H1 (cell line): ENCODE measurements at regions not wholly inside any gene's neighbourhood (a gene's known extent, or its start where the extent isn't known, plus 50 kb on each side); places are given as distances from the start of the nearest gene placed in this dataset.

Experiments
- CTCF ChIA-PET: fragments of 300-600 bp; sonication (Branson Sonifier 250); formaldehyde crosslinking; loops from one replicate; lab custom pipeline; 2021; ENCODE audit not compliant: partially characterized antibody; lab: Charles Lee
- POLR2A ChIA-PET: fragments of 300-600 bp; sonication (Branson Sonifier 250); formaldehyde crosslinking; loops from one replicate; lab custom pipeline; 2021; ENCODE audit warnings: inconsistent platforms; ENCODE audit not compliant: partially characterized antibody; lab: Charles Lee
- DNase-seq, 2 experiments: peaks; one replicate each; pipeline versions ENCODE4 v3.0.0 to v3.0.0-alpha.2; 2010 to 2022; ENCODE audit warnings: low spot score in 2 of 2, low read depth in 1 of 2, mixed read lengths in 1 of 2
- FAIRE-seq: peaks from 2 replicates; lab custom pipeline; 2011; peaks lifted over from hg19 to GRCh38; lab: Jason Lieb, UNC
- H2AFZ ChIP-seq: 2 replicates; pipeline ENCODE4 v1.8.1; 2012; ENCODE audit warnings: low read length, inconsistent platforms
- H2AK5ac ChIP-seq: 2 replicates; pipeline ENCODE4 v1.6.1; 2013; ENCODE audit warnings: low read depth, low read length
- H2BK120ac ChIP-seq: replicated peaks from 2 replicates; pipeline ENCODE3; 2013; ENCODE audit warnings: low read depth, low read length, inconsistent platforms
- H2BK12ac ChIP-seq: 2 replicates; pipeline ENCODE4 v1.6.1; 2013; ENCODE audit warnings: low read depth, low read length
- H2BK15ac ChIP-seq: 2 replicates; pipeline ENCODE4 v1.6.1; 2013; ENCODE audit warnings: low read length
- H2BK20ac ChIP-seq: 2 replicates; pipeline ENCODE4 v1.6.1; 2013; ENCODE audit warnings: low read length
- H2BK5ac ChIP-seq: 2 replicates; pipeline ENCODE4 v1.6.1; 2013; ENCODE audit warnings: low read depth, low read length
- H3K14ac ChIP-seq: 2 replicates; pipeline ENCODE4 v1.6.1; 2013; ENCODE audit warnings: inconsistent platforms; ENCODE audit not compliant: insufficient read length
- H3K18ac ChIP-seq: 2 replicates; pipeline ENCODE4 v1.6.1; 2013; ENCODE audit warnings: low read length; ENCODE audit errors: extremely low read depth
- H3K23ac ChIP-seq: 2 replicates; pipeline ENCODE4 v1.6.1; 2013; ENCODE audit warnings: inconsistent platforms; ENCODE audit not compliant: insufficient read length
- H3K23me2 ChIP-seq: 2 replicates; pipeline ENCODE4 v1.6.1; 2013; ENCODE audit warnings: low read depth, low read length
- H3K27ac ChIP-seq: 2 replicates; pipeline ENCODE4 v1.6.1; 2011; ENCODE audit warnings: low read depth, low read length, inconsistent platforms
- H3K27me3 ChIP-seq, 4 experiments: replicated peaks in 1 of 4; 1 replicate in 1 of 4; 2 replicates in 3 of 4; pipeline versions ENCODE4 v1.6.1 to v1.8.1; 2011 to 2013; ENCODE audit warnings: low read length in 3 of 4, mild to moderate bottlenecking in 3 of 4, inconsistent platforms in 2 of 4, mixed read lengths in 2 of 4, moderate library complexity in 1 of 4; ENCODE audit not compliant: control insufficient read depth in 3 of 4, insufficient read depth in 3 of 4; ENCODE audit errors: extremely low read depth in 1 of 4
- H3K36me3 ChIP-seq, 4 experiments: 2 replicates each; pipeline versions ENCODE4 v1.6.1 to v1.8.1; 2011 to 2013; ENCODE audit warnings: mild to moderate bottlenecking in 4 of 4, low read length in 3 of 4, moderate library complexity in 2 of 4, control low read depth in 1 of 4, inconsistent platforms in 1 of 4; ENCODE audit not compliant: insufficient read depth in 4 of 4, control insufficient read depth in 2 of 4
- H3K4ac ChIP-seq: replicated peaks from 2 replicates; pipeline ENCODE3; 2013; ENCODE audit warnings: low read length, low read depth, mixed read lengths, inconsistent platforms; ENCODE audit not compliant: insufficient read length
- H3K4me1 ChIP-seq, 4 experiments: replicated peaks in 1 of 4; 1 replicate in 1 of 4; 2 replicates in 3 of 4; pipeline versions ENCODE4 v1.6.1 to v1.8.1; 2011 to 2013; ENCODE audit warnings: low read length in 3 of 4, inconsistent platforms in 2 of 4, mixed read lengths in 1 of 4; ENCODE audit not compliant: insufficient read depth in 4 of 4, control insufficient read depth in 3 of 4
- H3K4me2 ChIP-seq, 2 experiments: 2 replicates each; pipeline versions ENCODE4 v1.6.1 to v1.8.1; 2011 to 2013; ENCODE audit warnings: low read depth in 2 of 2, low read length in 2 of 2, control low read depth in 1 of 2, inconsistent platforms in 1 of 2, mild to moderate bottlenecking in 1 of 2; ENCODE audit not compliant: insufficient read depth in 1 of 2
- H3K4me3 ChIP-seq, 4 experiments: fragments of 200-600, 300-600 bp in 1 of 4; sonication (generic), shearing (Covaris generic), sonication (Bioruptor Twin) in 1 of 4; 2 replicates each; pipeline versions ENCODE4 v1.5.1 to v1.8.1; 2011 to 2016; ENCODE audit warnings: low read length in 4 of 4, low read depth in 3 of 4, control low read depth in 2 of 4, inconsistent platforms in 2 of 4, mild to moderate bottlenecking in 2 of 4, mixed read lengths in 1 of 4, moderate library complexity in 1 of 4; ENCODE audit not compliant: insufficient read depth in 2 of 4; ENCODE audit errors: extremely low read depth in 1 of 4
- H3K56ac ChIP-seq: replicated peaks from 2 replicates; pipeline ENCODE3; 2013; ENCODE audit warnings: low read depth, mild to moderate bottlenecking, mixed read lengths, low read length, inconsistent platforms; ENCODE audit not compliant: insufficient read length
- H3K79me1 ChIP-seq: 2 replicates; pipeline ENCODE4 v1.6.1; 2013; ENCODE audit warnings: low read depth, low read length, control low read depth
- H3K79me2 ChIP-seq, 2 experiments: 2 replicates each; pipeline versions ENCODE4 v1.6.1 to v1.8.1; 2012 to 2013; ENCODE audit warnings: low read length in 2 of 2, mild to moderate bottlenecking in 2 of 2, inconsistent platforms in 1 of 2; ENCODE audit not compliant: insufficient read depth in 2 of 2, control insufficient read depth in 1 of 2
- H3K9ac ChIP-seq, 4 experiments: replicated peaks in 1 of 4; 1 replicate in 1 of 4; 2 replicates in 3 of 4; pipeline versions ENCODE4 v1.6.1 to v1.8.1; 2011 to 2013; ENCODE audit warnings: low read depth in 3 of 4, low read length in 3 of 4, control low read depth in 2 of 4, mild to moderate bottlenecking in 2 of 4, moderate library complexity in 2 of 4, inconsistent platforms in 1 of 4; ENCODE audit errors: extremely low read depth in 1 of 4
- H3K9me3 ChIP-seq, 2 experiments: 2 replicates each; pipeline versions ENCODE4 v1.6.1 to v1.8.1; 2012 to 2013; ENCODE audit warnings: mild to moderate bottlenecking in 2 of 2, moderate library complexity in 2 of 2, control low read depth in 1 of 2, inconsistent platforms in 1 of 2, low read depth in 1 of 2, low read length in 1 of 2, mixed read lengths in 1 of 2; ENCODE audit not compliant: insufficient read depth in 2 of 2
- H4K20me1 ChIP-seq, 2 experiments: replicated peaks in 1 of 2; 2 replicates each; pipeline versions ENCODE3 to v1.8.1; 2011 to 2013; ENCODE audit warnings: inconsistent platforms in 2 of 2, low read length in 2 of 2, mild to moderate bottlenecking in 1 of 2; ENCODE audit not compliant: insufficient read depth in 2 of 2, control insufficient read depth in 1 of 2
- H4K5ac ChIP-seq: 2 replicates; pipeline ENCODE4 v1.6.1; 2013; ENCODE audit warnings: low read length, low read depth, mixed read lengths, inconsistent platforms; ENCODE audit not compliant: insufficient read length
- H4K8ac ChIP-seq: 2 replicates; pipeline ENCODE4 v1.8.0; 2013; ENCODE audit warnings: mild to moderate bottlenecking, moderate library complexity, low read length, inconsistent platforms; ENCODE audit not compliant: insufficient read depth; ENCODE audit errors: extremely low read depth
- H4K91ac ChIP-seq: replicated peaks from 2 replicates; pipeline ENCODE3; 2013; ENCODE audit warnings: low read length, mixed read lengths, inconsistent platforms; ENCODE audit not compliant: insufficient read length
- EP300 ChIP-seq, 2 experiments: IDR thresholded peaks; 1 replicate in 1 of 2; 2 replicates in 1 of 2; pipeline ENCODE4 v1.6.1; 2011 to 2012; ENCODE audit warnings: low read depth in 2 of 2, low read length in 2 of 2, mild to moderate bottlenecking in 2 of 2, borderline replicate concordance in 1 of 2, inconsistent platforms in 1 of 2, moderate library complexity in 1 of 2
- JUND ChIP-seq: IDR thresholded peaks from 2 replicates; pipeline ENCODE4 v1.6.1; 2011; ENCODE audit warnings: mild to moderate bottlenecking, improper control_type of control experiment, low read length
- RBBP5 ChIP-seq: IDR thresholded peaks from 2 replicates; pipeline ENCODE4 v1.7.1; 2012; ENCODE audit warnings: low read depth, mild to moderate bottlenecking, inconsistent platforms, low read length, moderate library complexity, borderline replicate concordance
- TCF12 ChIP-seq: IDR thresholded peaks from 2 replicates; pipeline ENCODE4 v1.6.1; 2011; ENCODE audit warnings: low read depth, mild to moderate bottlenecking, low read length
- WGBS, 2 experiments: shearing (Covaris generic) in 1 of 2; methylation state at CpG; one replicate each; pipeline versions ENCODE4 v1.1.6 to v1.1.7; 2013 to 2015; ENCODE audit warnings: low lambda C conversion rate in 2 of 2, mixed read lengths in 2 of 2, inconsistent platforms in 1 of 2, low coverage in 1 of 2, missing lambda C conversion rate in 1 of 2; ENCODE audit not compliant: insufficient replicate concordance in 2 of 2, insufficient coverage in 1 of 2, insufficient read length in 1 of 2; ENCODE audit errors: extremely low coverage in 1 of 2, missing lambda C conversion rate in 1 of 2; 5-methylcytosine and 5-hydroxymethylcytosine counted together
- TF ChIP-seq, protein P1 (sequence below): IDR thresholded peaks from 2 replicates; pipeline ENCODE4 v1.6.1; 2012; ENCODE audit warnings: low read length, inconsistent platforms

DNA sequence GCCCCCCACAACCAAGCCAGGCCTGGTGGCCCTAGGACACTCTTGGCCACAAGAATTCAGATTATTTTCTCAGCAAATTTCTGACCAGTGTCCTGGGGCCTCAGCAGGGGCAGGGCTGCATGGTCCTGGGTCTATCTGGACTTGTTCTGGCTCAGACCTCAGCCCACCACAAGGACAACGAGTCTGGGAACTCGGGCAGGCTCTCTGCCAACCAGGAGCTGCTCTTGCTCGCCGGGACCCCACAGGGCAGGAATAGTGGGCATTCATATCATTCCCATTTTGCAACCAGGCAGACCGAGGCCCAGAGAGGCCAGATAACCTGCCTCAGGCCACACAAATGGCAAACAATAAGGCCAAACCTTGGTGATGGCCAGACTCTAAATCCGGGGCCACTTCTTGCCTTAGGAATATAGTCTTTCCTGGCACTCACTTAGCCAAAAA, 75.4 kb upstream of the WNT7B start:
- Histone ChIP-seq H3K23me2 (no peaks in the 10 kb centered on the region), H4K20me1 (no peaks in the 10 kb centered on the region), H3K14ac (no peak overlapping the region), H3K79me1 (no peaks in the 10 kb centered on the region), H4K5ac (no peak overlapping the region), H2BK5ac (no peak overlapping the region), H3K18ac (no peak overlapping the region), H3K23ac (no peak overlapping the region), H2BK20ac (no peak overlapping the region), H4K91ac (no peak overlapping the region), H3K79me2 (no peaks in the 10 kb centered on the region), H3K9ac (no peak overlapping the region), H3K4me2 (no peak overlapping the region), H2BK12ac (0 out of 2 replicates have a peak overlapping the region, but pooled peaks have one; percentile 68), H3K9me3 (no peaks in the 10 kb centered on the region), H3K4ac (no peak overlapping the region), H2AFZ (no peak overlapping the region), H3K36me3 (no peaks in the 10 kb centered on the region), H3K27me3 (no peaks in the 10 kb centered on the region; a peak in 1 of 7 replicates), H3K4me1 (peaks cover 0 to 6% (median 2%) of the 10 kb centered on the region in 4 experiments; a peak in 5 of 7 replicates), H4K8ac (no peak overlapping the region), H3K4me3 (no peak overlapping the region), H3K27ac (no peak overlapping the region), H2AK5ac (no peak overlapping the region), H3K56ac (no peak overlapping the region), H2BK15ac (0 out of 2 replicates have a peak overlapping the region, but pooled peaks have one; percentile 29), H2BK120ac (no peak overlapping the region)
- TF ChIP-seq JUND (no peak), RBBP5 (no peak), TCF12 (no peak), EP300 (IDR thresholded peaks at IDR 0.05; ENCODE audit: borderline replicate concordance in 1 of 2, low read depth in 2 of 2, low read length in 2 of 2) (no peak)
- TF ChIP-seq, protein P1, sequence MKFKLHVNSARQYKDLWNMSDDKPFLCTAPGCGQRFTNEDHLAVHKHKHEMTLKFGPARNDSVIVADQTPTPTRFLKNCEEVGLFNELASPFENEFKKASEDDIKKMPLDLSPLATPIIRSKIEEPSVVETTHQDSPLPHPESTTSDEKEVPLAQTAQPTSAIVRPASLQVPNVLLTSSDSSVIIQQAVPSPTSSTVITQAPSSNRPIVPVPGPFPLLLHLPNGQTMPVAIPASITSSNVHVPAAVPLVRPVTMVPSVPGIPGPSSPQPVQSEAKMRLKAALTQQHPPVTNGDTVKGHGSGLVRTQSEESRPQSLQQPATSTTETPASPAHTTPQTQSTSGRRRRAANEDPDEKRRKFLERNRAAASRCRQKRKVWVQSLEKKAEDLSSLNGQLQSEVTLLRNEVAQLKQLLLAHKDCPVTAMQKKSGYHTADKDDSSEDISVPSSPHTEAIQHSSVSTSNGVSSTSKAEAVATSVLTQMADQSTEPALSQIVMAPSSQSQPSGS, result no peak
- POLR2A ChIA-PET, result no interaction called here
- FAIRE-seq (no peak), DNase-seq (no peak)
- 74% methylated on average over 6 of the region's 6 CpGs; no CpG with 5 or more reads in 1 of the 2 experiments for WGBS, 2 experiments
- CTCF ChIA-PET, result interaction anchor here (1.3 to 3.7 kb wide), 3 partner anchors 11 to 46 kb away, joined by 5 to 14 read pairs (median 7); no protein-coding TSS in a partner anchor
